Caco-2 (cell line): ENCODE measurements at regions not wholly inside any gene's neighbourhood (a gene's known extent, or its start where the extent isn't known, plus 50 kb on each side); places are given as distances from the start of the nearest gene placed in this dataset.

Source experiments
- BruUV-seq: library from RNA; stranded (reverse); fragments of 400-500 nt; replicated peaks from 2 replicates; lab custom pipeline; 2021; lab: Mats Ljungman, UMichigan
- CTCF ChIA-PET: fragments of 300-600 bp; sonication (Branson Sonifier 250); formaldehyde crosslinking; loops from one replicate; lab custom pipeline; 2022; ENCODE audit warnings: antibody characterized with exemption; lab: Charles Lee
- POLR2A ChIA-PET: fragments of 300-600 bp; sonication (Branson Sonifier 250); formaldehyde crosslinking; loops from one replicate; lab custom pipeline; 2022; ENCODE audit warnings: antibody characterized with exemption; lab: Charles Lee
- DNase-seq, 2 experiments: peaks; one replicate each; pipeline versions ENCODE4 v3.0.0 to v3.0.0-alpha.2; 2020 to 2022
- H3K27me3 ChIP-seq: replicated peaks from 2 replicates; pipeline ENCODE4 v1.6.0; 2011; ENCODE audit warnings: low read length; ENCODE audit not compliant: control insufficient read depth, insufficient read depth
- H3K36me3 ChIP-seq: 2 replicates; pipeline ENCODE4 v1.5.1; 2011; ENCODE audit warnings: low read length; ENCODE audit not compliant: control insufficient read depth, insufficient read depth
- H3K4me1 ChIP-seq: fragments of 250-450 bp; sonication (Bioruptor Pico); 2 replicates; pipeline ENCODE4 v1.5.1; 2020; ENCODE audit warnings: mild to moderate bottlenecking
- H3K4me3 ChIP-seq: 2 replicates; pipeline ENCODE4 v1.5.1; 2011; ENCODE audit warnings: low read depth, mild to moderate bottlenecking, control low read depth, low read length
- H3K9me3 ChIP-seq: fragments of 250-450 bp; sonication (Bioruptor Pico); 2 replicates; pipeline ENCODE4 v1.5.1; 2020; ENCODE audit warnings: mild to moderate bottlenecking, moderate library complexity
- H3K27ac Mint-ChIP-seq: one replicate; pipeline ENCODE4 v1.8.0; 2022; ENCODE audit warnings: mixed read lengths; ENCODE audit not compliant: unreplicated experiment
- H3K27me3 Mint-ChIP-seq: one replicate; pipeline ENCODE4 v1.8.0; 2022; ENCODE audit warnings: mixed read lengths; ENCODE audit not compliant: insufficient read depth, unreplicated experiment
- H3K36me3 Mint-ChIP-seq: one replicate; pipeline ENCODE4 v1.8.0; 2022; ENCODE audit warnings: mild to moderate bottlenecking, mixed read lengths; ENCODE audit not compliant: insufficient read depth, unreplicated experiment
- H3K4me1 Mint-ChIP-seq: one replicate; pipeline ENCODE4 v1.8.0; 2022; ENCODE audit warnings: low read depth, mixed read lengths; ENCODE audit not compliant: unreplicated experiment
- H3K4me3 Mint-ChIP-seq: one replicate; pipeline ENCODE4 v1.8.0; 2022; ENCODE audit warnings: mild to moderate bottlenecking, moderate library complexity, mixed read lengths; ENCODE audit not compliant: unreplicated experiment
- H3K9me3 Mint-ChIP-seq: one replicate; pipeline ENCODE4 v1.8.0; 2022; ENCODE audit warnings: mixed read lengths; ENCODE audit not compliant: unreplicated experiment
- CTCF ChIP-seq, 2 experiments: fragments of 200-600 bp in 1 of 2; IDR thresholded peaks; 1 replicate in 1 of 2; 2 replicates in 1 of 2; pipeline versions ENCODE4 v1.5.1 to v1.8.0; 2011 to 2022; ENCODE audit warnings: antibody characterized with exemption in 1 of 2, control low read depth in 1 of 2, inconsistent platforms in 1 of 2, low read depth in 1 of 2, low read length in 1 of 2, mild to moderate bottlenecking in 1 of 2, moderate library complexity in 1 of 2; ENCODE audit not compliant: insufficient read depth in 1 of 2, severe bottlenecking in 1 of 2, unreplicated experiment in 1 of 2
- intact Hi-C: fragments of 100-400 bp; cut with micrococcal nuclease; formaldehyde crosslinking; loops from one replicate; pipeline ENCODE4 v1.10.0; 2022; ENCODE audit not compliant: unreplicated experiment

GRCh38 chr7:69482676-69483075 is 115.6 kb upstream of the AUTS2 start:
- Mint-ChIP-seq H3K4me1 (no peaks in the 10 kb centered on the region), H3K27me3 (no peaks in the 10 kb centered on the region), H3K9me3 (no peaks in the 10 kb centered on the region), H3K4me3 (no peak overlapping the region), H3K36me3 (no peaks in the 10 kb centered on the region), H3K27ac (no peak overlapping the region)
- no peaks in the 10 kb centered on the region for H3K4me1 ChIP-seq
- TF ChIP-seq CTCF (IDR thresholded peaks at IDR 0.05; ENCODE audit: insufficient read depth in 1 of 2, low read depth in 1 of 2, low read length in 1 of 2, severe bottlenecking in 1 of 2, unreplicated experiment in 1 of 2), result no peak
- intact Hi-C loops, result no loop called here
- no TSS peak for BruUV-seq
- POLR2A ChIA-PET, result no interaction called here
- no peaks in the 10 kb centered on the region; the same call in 1 of the 2 replicates for H3K9me3 ChIP-seq
- CTCF ChIA-PET, result no interaction called here
- DNase-seq, result no peak
- no peaks in the 10 kb centered on the region for H3K27me3 ChIP-seq
- H3K36me3 ChIP-seq, result no peaks in the 10 kb centered on the region
- no peak overlapping the region for H3K4me3 ChIP-seq

GRCh38 chr7:69489533-69489932 is 108.7 kb upstream of the AUTS2 start:
- no peaks in the 10 kb centered on the region for H3K36me3 Mint-ChIP-seq
- TF ChIP-seq CTCF (IDR thresholded peaks at IDR 0.05; ENCODE audit: insufficient read depth in 1 of 2, low read depth in 1 of 2, low read length in 1 of 2, severe bottlenecking in 1 of 2, unreplicated experiment in 1 of 2), result no peak
- H3K4me3 Mint-ChIP-seq, result no peak overlapping the region
- H3K27me3 Mint-ChIP-seq, result no peaks in the 10 kb centered on the region
- no peak overlapping the region for H3K27ac Mint-ChIP-seq
- DNase-seq, result no peak
- no peaks in the 10 kb centered on the region for H3K36me3 ChIP-seq
- H3K4me1 Mint-ChIP-seq, result no peaks in the 10 kb centered on the region
- no peak overlapping the region for H3K4me3 ChIP-seq
- ChIA-PET CTCF (no interaction called here), POLR2A (no interaction called here)
- H3K9me3 ChIP-seq, result no peaks in the 10 kb centered on the region
- intact Hi-C loops, result no loop called here
- H3K27me3 ChIP-seq, result no peaks in the 10 kb centered on the region
- no peaks in the 10 kb centered on the region for H3K4me1 ChIP-seq
- no TSS peak for BruUV-seq
- no peaks in the 10 kb centered on the region for H3K9me3 Mint-ChIP-seq

GRCh38 chr7:69498671-69499070 is 99.6 kb upstream of the AUTS2 start:
- no TSS peak for BruUV-seq
- ChIA-PET CTCF (no interaction called here), POLR2A (no interaction called here)
- Histone ChIP-seq H3K36me3 (no peaks in the 10 kb centered on the region), H3K4me1 (no peaks in the 10 kb centered on the region), H3K27me3 (no peaks in the 10 kb centered on the region), H3K4me3 (no peak overlapping the region), H3K9me3 (no peaks in the 10 kb centered on the region)
- Mint-ChIP-seq H3K36me3 (no peaks in the 10 kb centered on the region), H3K27ac (no peak overlapping the region), H3K27me3 (no peaks in the 10 kb centered on the region), H3K4me1 (no peaks in the 10 kb centered on the region), H3K9me3 (peaks cover 26% of the 10 kb centered on the region), H3K4me3 (no peak overlapping the region)
- no peak for TF ChIP-seq CTCF (IDR thresholded peaks at IDR 0.05; ENCODE audit: insufficient read depth in 1 of 2, low read depth in 1 of 2, low read length in 1 of 2, severe bottlenecking in 1 of 2, unreplicated experiment in 1 of 2)
- DNase-seq, result no peak
- intact Hi-C loops, result no loop called here
